Stimulated activated naive B cell treated with anti-CD40 and anti-IgM and Interleukin-4, amounts not matched to agents 10 μg/mL and 1 μg/mL and 100 μg/mL, for 72 hours (primary cell): ENCODE measurements at regions not wholly inside any gene's neighbourhood (a gene's known extent, or its start where the extent isn't known, plus 50 kb on each side); places are given as distances from the start of the nearest gene placed in this dataset.
A peak's percentile ranks its signal among the peaks of the same experiment; 100 is the strongest.
"Not testable (repeated sequence)": the region's sequence is repeated elsewhere in the genome, so short reads cannot be mapped to it uniquely, and the experiment has no call there.

Source experiments
- ATAC-seq, 2 donors: fragments of 150-1000 bp; cut with Tn5 transposase; replicated peaks; 2 replicates each; pipeline ENCODE4 v1.10.0; 2021; ENCODE audit warnings: moderate library complexity in 1 of 2
- DNase-seq: peaks from one replicate; pipeline ENCODE4 v3.0.0; 2021
- H3K27ac Mint-ChIP-seq: one replicate; pipeline ENCODE4 v1.8.0; 2022; ENCODE audit warnings: mild to moderate bottlenecking, mixed read lengths
- H3K27me3 Mint-ChIP-seq, 2 donors: one replicate each; pipeline ENCODE4 v1.8.0; 2022; ENCODE audit warnings: mixed read lengths in 2 of 2
- H3K36me3 Mint-ChIP-seq, 2 donors: one replicate each; pipeline ENCODE4 v1.8.0; 2022; ENCODE audit warnings: mixed read lengths in 2 of 2, mild to moderate bottlenecking in 1 of 2
- H3K4me1 Mint-ChIP-seq, 2 donors: one replicate each; pipeline ENCODE4 v1.8.0; 2022; ENCODE audit warnings: mixed read lengths in 2 of 2, mild to moderate bottlenecking in 1 of 2
- H3K4me3 Mint-ChIP-seq, 2 donors: one replicate each; pipeline ENCODE4 v1.8.0; 2022; ENCODE audit warnings: mild to moderate bottlenecking in 2 of 2, mixed read lengths in 2 of 2, moderate library complexity in 1 of 2
- H3K9me3 Mint-ChIP-seq, 2 donors: one replicate each; pipeline ENCODE4 v1.8.0; 2022; ENCODE audit warnings: mixed read lengths in 2 of 2, mild to moderate bottlenecking in 1 of 2

DNA sequence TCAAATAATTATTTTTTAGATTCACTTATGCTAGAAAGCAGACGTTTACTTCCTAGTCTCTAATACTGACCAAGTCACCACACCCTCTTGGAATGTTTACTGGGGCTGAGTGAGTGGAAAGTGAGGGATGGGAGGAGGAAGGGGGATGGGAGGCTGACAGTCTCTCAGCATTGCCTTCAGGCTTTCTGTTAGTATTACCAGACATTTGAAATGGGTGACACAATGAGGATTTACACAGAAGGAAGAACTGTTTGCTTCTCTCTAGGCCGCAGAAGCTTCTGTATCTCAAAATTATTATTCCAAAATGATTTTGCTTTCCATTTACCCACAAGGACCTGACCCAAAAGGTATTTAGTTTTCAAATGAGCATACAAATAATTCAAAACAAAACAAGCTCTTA, 232.8 kb upstream of the ZNF608 start:
- peaks cover 6 to 10% of the 10 kb centered on the region in 2 donors for H3K9me3 Mint-ChIP-seq
- no peak overlapping the region for H3K4me3 Mint-ChIP-seq
- ATAC-seq (no peak), DNase-seq (no peak)
- H3K27me3 Mint-ChIP-seq = no peaks in the 10 kb centered on the region
- peaks cover 10 to 15% of the 10 kb centered on the region in 2 donors for H3K36me3 Mint-ChIP-seq
- H3K4me1 Mint-ChIP-seq = peaks cover 22 to 55% of the 10 kb centered on the region in 2 donors
- no peak overlapping the region for H3K27ac Mint-ChIP-seq

GRCh38 chr5:124980163-124980941, 233.9 kb upstream of the ZNF608 start:
- DNase-seq (no peak), ATAC-seq (peak; percentile 72 to 78)
- Mint-ChIP-seq H3K9me3 (peaks cover 4 to 10% of the 10 kb centered on the region in 2 donors), H3K27ac (no peak overlapping the region), H3K4me3 (peak overlapping the region in 1 of 2 donors; percentile 24), H3K36me3 (peaks cover 7 to 12% of the 10 kb centered on the region in 2 donors), H3K27me3 (no peaks in the 10 kb centered on the region), H3K4me1 (peaks cover 26 to 55% of the 10 kb centered on the region in 2 donors)

DNA sequence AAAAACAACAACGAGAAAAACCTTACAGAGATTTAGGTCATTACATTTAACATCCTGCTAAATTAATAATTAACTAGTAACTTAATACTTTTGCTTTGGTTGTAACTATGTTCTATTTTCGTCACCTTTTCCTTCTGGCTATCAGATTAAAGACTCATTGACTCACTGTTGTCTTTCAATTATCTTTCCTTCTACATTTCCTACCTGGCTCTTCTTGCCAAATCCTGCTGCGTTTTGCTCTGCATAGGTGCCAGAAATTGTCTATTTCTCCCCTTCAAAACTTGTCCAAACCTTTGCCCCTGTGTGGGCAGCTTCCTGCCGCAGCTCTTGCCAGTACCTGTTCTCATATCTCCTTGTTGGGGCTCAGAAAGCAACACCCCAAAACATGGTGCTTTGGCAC, 235.5 kb upstream of the ZNF608 start:
- no peak for ATAC-seq
- Mint-ChIP-seq H3K9me3 (peaks cover 11 to 13% of the 10 kb centered on the region in 2 donors), H3K27ac (peak overlapping the region; percentile 16), H3K27me3 (no peaks in the 10 kb centered on the region), H3K4me3 (no peak overlapping the region), H3K36me3 (peaks cover 8% of the 10 kb centered on the region in 2 donors), H3K4me1 (peaks cover 26 to 55% of the 10 kb centered on the region in 2 donors)
- no peak for DNase-seq

GRCh38 chr5:124986170-124986569, 239.7 kb upstream of the ZNF608 start:
- no peaks in the 10 kb centered on the region for H3K27me3 Mint-ChIP-seq
- DNase-seq = no peak
- no peak overlapping the region for H3K27ac Mint-ChIP-seq
- no peak for ATAC-seq
- H3K36me3 Mint-ChIP-seq = peaks cover 13 to 21% of the 10 kb centered on the region in 2 donors
- peaks cover 19 to 29% of the 10 kb centered on the region in 2 donors for H3K4me1 Mint-ChIP-seq
- H3K9me3 Mint-ChIP-seq = peaks cover 23 to 29% of the 10 kb centered on the region in 2 donors
- no peak overlapping the region for H3K4me3 Mint-ChIP-seq

DNA sequence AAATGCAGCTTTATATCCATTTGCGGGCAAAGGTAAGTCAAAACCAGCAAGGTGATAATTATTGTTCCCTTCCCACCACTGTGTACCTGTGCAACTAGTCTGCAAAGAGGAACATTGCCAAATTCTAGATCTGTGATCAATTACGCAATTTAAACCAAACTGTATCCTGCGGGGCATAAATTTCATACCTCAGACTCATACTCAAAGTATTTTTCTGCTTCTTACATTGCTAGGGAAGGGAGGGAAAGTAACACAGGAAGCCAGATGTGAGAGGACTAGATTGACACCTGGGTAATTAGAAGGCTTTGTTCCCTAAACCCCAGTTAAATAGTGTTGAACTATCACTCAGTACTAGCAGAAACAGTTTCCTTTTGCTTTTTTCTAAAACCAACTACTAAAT, 240.2 kb upstream of the ZNF608 start:
- DNase-seq (no peak), ATAC-seq (no peak)
- Mint-ChIP-seq H3K27me3 (no peaks in the 10 kb centered on the region), H3K36me3 (peaks cover 13 to 21% of the 10 kb centered on the region in 2 donors), H3K9me3 (peaks cover 23 to 29% of the 10 kb centered on the region in 2 donors), H3K27ac (no peak overlapping the region), H3K4me1 (peaks cover 19 to 24% of the 10 kb centered on the region in 2 donors), H3K4me3 (no peak overlapping the region)

DNA sequence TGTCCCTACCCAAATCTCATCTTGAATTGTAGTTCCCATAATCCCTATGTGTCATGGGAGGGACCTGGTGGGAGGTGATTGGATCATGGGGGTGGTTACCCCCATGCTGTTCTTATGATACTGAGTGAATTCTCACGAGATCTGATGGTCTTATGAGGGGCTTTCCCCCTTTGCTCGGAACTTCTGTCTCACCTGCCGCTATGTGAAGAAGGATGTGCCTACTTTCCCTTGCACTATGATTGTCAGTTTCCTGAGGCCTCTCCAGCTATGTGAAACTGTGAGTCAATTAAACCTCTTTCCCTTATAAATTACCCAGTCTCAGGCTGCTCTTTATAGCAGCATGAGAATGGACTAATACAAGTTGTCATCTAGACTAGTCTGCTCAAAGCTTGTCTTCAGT, 241.3 kb upstream of the ZNF608 start:
- not testable (repeated sequence) for DNase-seq, H3K27ac Mint-ChIP-seq, H3K4me3 Mint-ChIP-seq, ATAC-seq, H3K27me3 Mint-ChIP-seq
- Mint-ChIP-seq H3K36me3 (peaks cover 13 to 22% of the 10 kb centered on the region in 2 donors), H3K4me1 (peaks cover 17 to 18% of the 10 kb centered on the region in 2 donors), H3K9me3 (peaks cover 23 to 30% of the 10 kb centered on the region in 2 donors)

- H3K9me3 Mint-ChIP-seq = peaks cover 19 to 21% of the 10 kb centered on the region in 2 donors
- H3K4me1 Mint-ChIP-seq = peaks cover 7 to 11% of the 10 kb centered on the region in 2 donors
- ATAC-seq (no peak), DNase-seq (no peak)
- H3K4me3 Mint-ChIP-seq = no peak overlapping the region
- H3K36me3 Mint-ChIP-seq = peaks cover 5 to 18% of the 10 kb centered on the region in 2 donors
- no peaks in the 10 kb centered on the region for H3K27me3 Mint-ChIP-seq
- H3K27ac Mint-ChIP-seq = no peak overlapping the region
Observed at GRCh38 chr5:124990723-124991122, 244.3 kb upstream of the ZNF608 start.

DNA sequence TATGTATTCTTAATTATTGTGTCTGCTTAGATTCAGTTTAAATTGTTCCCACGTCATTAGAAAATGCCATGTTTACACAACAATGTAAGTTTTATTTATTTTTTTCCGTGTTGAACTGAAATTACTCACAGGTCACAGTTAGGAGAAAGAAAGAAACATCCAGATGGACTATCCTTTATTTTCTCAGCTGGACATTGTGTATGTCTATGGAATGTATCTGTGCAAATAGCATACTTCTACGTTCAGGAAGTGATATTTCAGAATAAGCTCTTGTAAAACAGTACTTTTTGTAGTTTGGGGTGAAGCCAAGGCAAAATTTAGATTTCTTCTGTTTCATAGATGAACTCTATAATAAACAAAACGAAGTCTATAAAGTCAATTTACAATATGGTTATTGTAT, 249.0 kb upstream of the ZNF608 start:
- no peak overlapping the region for H3K27ac Mint-ChIP-seq

GRCh38 chr5:124996023-124996763, 249.8 kb upstream of the ZNF608 start:
- H3K27me3 Mint-ChIP-seq = no peaks in the 10 kb centered on the region
- no peak for DNase-seq
- H3K36me3 Mint-ChIP-seq = peaks cover 0 to 3% of the 10 kb centered on the region in 2 donors
- H3K9me3 Mint-ChIP-seq = peaks cover 0 to 3% of the 10 kb centered on the region in 2 donors
- peaks cover 11 to 12% of the 10 kb centered on the region in 2 donors for H3K4me1 Mint-ChIP-seq
- no peak overlapping the region for H3K4me3 Mint-ChIP-seq
- ATAC-seq = no peak
- H3K27ac Mint-ChIP-seq = no peak overlapping the region

More for the DNA sequence above, 249.0 kb upstream of the ZNF608 start:
- Mint-ChIP-seq H3K4me3 (no peak overlapping the region), H3K9me3 (peaks cover 0 to 3% of the 10 kb centered on the region in 2 donors), H3K36me3 (peaks cover 0 to 3% of the 10 kb centered on the region in 2 donors), H3K4me1 (peaks cover 11% of the 10 kb centered on the region in 2 donors), H3K27me3 (no peaks in the 10 kb centered on the region)
- DNase-seq (no peak), ATAC-seq (no peak)

GRCh38 chr5:124996764-124997077, 250.3 kb upstream of the ZNF608 start:
- Mint-ChIP-seq H3K27ac (no peak overlapping the region), H3K27me3 (no peaks in the 10 kb centered on the region), H3K4me3 (no peak overlapping the region), H3K36me3 (peaks cover 2 to 3% of the 10 kb centered on the region in 2 donors), H3K4me1 (peaks cover 11 to 13% of the 10 kb centered on the region in 2 donors), H3K9me3 (peaks cover 0 to 3% of the 10 kb centered on the region in 2 donors)
- ATAC-seq = no peak
- DNase-seq = no peak

GRCh38 chr5:124997186-124997893, 250.9 kb upstream of the ZNF608 start:
- Mint-ChIP-seq H3K27ac (no peak overlapping the region), H3K4me3 (no peak overlapping the region), H3K9me3 (peaks cover 0 to 3% of the 10 kb centered on the region in 2 donors), H3K4me1 (peaks cover 11 to 16% of the 10 kb centered on the region in 2 donors), H3K27me3 (no peaks in the 10 kb centered on the region), H3K36me3 (peaks cover 2 to 3% of the 10 kb centered on the region in 2 donors)
- DNase-seq = no peak
- ATAC-seq = no peak

DNA sequence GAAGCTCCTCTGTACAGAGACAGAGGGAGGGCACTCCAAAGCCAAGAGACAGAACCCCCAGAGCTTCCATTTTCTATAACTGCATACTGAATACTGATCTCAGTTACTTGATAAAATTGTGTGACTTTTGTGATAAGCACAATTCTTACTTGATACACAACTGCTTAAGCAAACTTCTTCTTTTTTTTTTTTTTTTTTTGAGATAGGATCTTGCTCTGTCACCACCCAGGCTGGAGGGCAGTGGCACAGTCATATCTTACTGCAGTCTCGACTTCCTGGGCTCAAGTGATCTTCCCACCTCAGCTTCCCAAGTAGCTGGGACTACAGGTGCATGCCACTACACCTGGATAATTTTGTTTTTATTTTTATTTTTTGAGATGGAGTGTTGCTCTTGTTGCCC, 252.1 kb upstream of the ZNF608 start:
- no peaks in the 10 kb centered on the region for H3K27me3 Mint-ChIP-seq
- no peaks in the 10 kb centered on the region for H3K9me3 Mint-ChIP-seq
- H3K36me3 Mint-ChIP-seq = peaks cover 0 to 2% of the 10 kb centered on the region in 2 donors
- no peak overlapping the region for H3K27ac Mint-ChIP-seq
- DNase-seq (no peak), ATAC-seq (no peak)
- peaks cover 15 to 21% of the 10 kb centered on the region in 2 donors for H3K4me1 Mint-ChIP-seq
- H3K4me3 Mint-ChIP-seq = no peak overlapping the region

DNA sequence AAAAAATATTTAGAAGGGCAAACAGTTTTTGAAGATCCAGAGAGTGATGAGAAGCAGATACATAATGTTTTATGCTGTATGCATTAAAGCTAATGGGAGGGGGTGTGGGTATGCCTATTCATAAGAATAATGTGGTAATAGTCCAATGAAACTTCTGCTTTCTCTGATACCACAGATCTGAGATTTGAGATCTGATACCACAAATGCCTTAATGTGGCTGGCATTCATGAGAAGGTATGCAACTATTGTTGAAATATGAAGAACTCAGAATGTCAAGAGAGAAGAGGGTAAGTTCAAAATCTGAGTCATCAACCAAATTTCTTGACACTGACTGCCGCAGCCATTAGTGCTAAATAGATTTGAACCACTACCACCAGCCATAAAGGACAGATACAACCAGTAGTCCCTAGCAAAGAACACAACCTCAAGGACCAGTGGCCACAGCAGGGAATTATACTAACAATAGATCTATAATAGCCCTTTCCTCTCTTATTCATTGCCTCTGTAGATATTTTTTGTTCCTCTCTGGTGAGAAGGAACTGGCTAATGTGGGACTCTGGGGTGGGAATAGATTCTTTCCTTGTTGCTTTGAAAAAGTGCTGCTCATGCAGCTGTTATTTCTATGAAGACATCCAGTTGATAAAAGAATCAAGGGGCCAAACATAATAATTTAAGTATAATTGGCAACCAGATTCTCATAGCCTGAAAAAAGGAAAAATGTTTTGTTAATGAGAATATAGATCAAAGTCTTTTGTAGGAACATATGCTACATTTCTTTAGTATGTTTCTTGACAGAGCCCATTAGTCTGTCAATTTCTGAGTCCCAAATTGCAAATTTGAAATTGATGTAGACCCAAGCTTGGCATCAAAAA, 256.5 kb upstream of the ZNF608 start:
- ATAC-seq (peak; percentile 67 to 69), DNase-seq (peak; percentile 26)
- peaks cover 28 to 46% of the 10 kb centered on the region in 2 donors for H3K4me1 Mint-ChIP-seq
- peaks cover 0 to 1% of the 10 kb centered on the region in 2 donors for H3K9me3 Mint-ChIP-seq
- H3K27ac Mint-ChIP-seq = no peak overlapping the region
- peaks cover 0 to 2% of the 10 kb centered on the region in 2 donors for H3K36me3 Mint-ChIP-seq
- peak overlapping the region in 1 of 2 donors; percentile 11 for H3K4me3 Mint-ChIP-seq
- no peaks in the 10 kb centered on the region for H3K27me3 Mint-ChIP-seq
